Activated CD4-positive, alpha-beta T cell treated with anti-CD3 and anti-CD28 coated beads, Interleukin-2, amount 10 ng/mL, durations not matched to agents 7 days and 5 days (primary cell): ENCODE measurements at regions not wholly inside any gene's neighbourhood (a gene's known extent, or its start where the extent isn't known, plus 50 kb on each side); places are given as distances from the start of the nearest gene placed in this dataset.

Experiments
- CTCF ChIA-PET: fragments of 350-600 bp; sonication (Branson Sonifier 250); formaldehyde crosslinking; loops from one replicate; lab custom pipeline; 2021; ENCODE audit warnings: antibody characterized with exemption; lab: Charles Lee
- POLR2A ChIA-PET: fragments of 350-600 bp; sonication (Branson Sonifier 250); formaldehyde crosslinking; loops from one replicate; lab custom pipeline; 2021; ENCODE audit warnings: antibody characterized with exemption; lab: Charles Lee
- DNase-seq: peaks from one replicate; pipeline ENCODE4 v3.0.0-alpha.2; 2020
- H3K27ac Mint-ChIP-seq: one replicate; pipeline ENCODE4 v1.8.0; 2021; ENCODE audit warnings: mild to moderate bottlenecking, moderate library complexity, mixed read lengths
- H3K27me3 Mint-ChIP-seq: one replicate; pipeline ENCODE4 v1.8.0; 2021; ENCODE audit warnings: mixed read lengths
- H3K36me3 Mint-ChIP-seq: one replicate; pipeline ENCODE4 v1.8.0; 2021; ENCODE audit warnings: low read depth, mixed read lengths
- H3K4me1 Mint-ChIP-seq: one replicate; pipeline ENCODE4 v1.8.0; 2021; ENCODE audit warnings: mixed read lengths
- H3K4me3 Mint-ChIP-seq: one replicate; pipeline ENCODE4 v1.8.0; 2021; ENCODE audit warnings: mild to moderate bottlenecking, moderate library complexity, mixed read lengths
- H3K9me3 Mint-ChIP-seq: one replicate; pipeline ENCODE4 v1.8.0; 2021; ENCODE audit warnings: mixed read lengths

GRCh38 chr10:78551184-78552005, 517.4 kb upstream of the ZMIZ1 start:
- ChIA-PET POLR2A (no interaction called here), CTCF (no interaction called here)
- Mint-ChIP-seq H3K27ac (no peak overlapping the region), H3K4me1 (peaks cover 2% of the 10 kb centered on the region), H3K4me3 (no peak overlapping the region), H3K27me3 (peaks cover 8% of the 10 kb centered on the region), H3K36me3 (no peaks in the 10 kb centered on the region), H3K9me3 (peaks cover 2% of the 10 kb centered on the region)
- no peak for DNase-seq

GRCh38 chr10:78552261-78552811, 516.4 kb upstream of the ZMIZ1 start:
- Mint-ChIP-seq H3K4me3 (no peak overlapping the region), H3K27me3 (peaks cover 8% of the 10 kb centered on the region), H3K36me3 (no peaks in the 10 kb centered on the region), H3K27ac (no peak overlapping the region), H3K9me3 (peaks cover 2% of the 10 kb centered on the region), H3K4me1 (peaks cover 2% of the 10 kb centered on the region)
- CTCF ChIA-PET = no interaction called here
- no peak for DNase-seq
- POLR2A ChIA-PET = no interaction called here

GRCh38 chr10:78553792-78554191, 515.0 kb upstream of the ZMIZ1 start:
- H3K9me3 Mint-ChIP-seq = peaks cover 2% of the 10 kb centered on the region
- H3K4me3 Mint-ChIP-seq = no peak overlapping the region
- H3K4me1 Mint-ChIP-seq = peaks cover 2% of the 10 kb centered on the region
- H3K27me3 Mint-ChIP-seq = peaks cover 8% of the 10 kb centered on the region
- ChIA-PET POLR2A (no interaction called here), CTCF (interaction anchor here (0.7 kb wide), 1 partner anchor 380 kb away, joined by 4 read pairs; no protein-coding TSS in a partner anchor)
- H3K36me3 Mint-ChIP-seq = no peaks in the 10 kb centered on the region
- H3K27ac Mint-ChIP-seq = no peak overlapping the region
- no peak for DNase-seq

- peaks cover 2% of the 10 kb centered on the region for H3K9me3 Mint-ChIP-seq
- peaks cover 2% of the 10 kb centered on the region for H3K4me1 Mint-ChIP-seq
- H3K27me3 Mint-ChIP-seq = peaks cover 8% of the 10 kb centered on the region
- CTCF ChIA-PET = interaction anchor here (0.5 kb wide), 1 partner anchor 1399 kb away, joined by 3 read pairs; no protein-coding TSS in a partner anchor
- POLR2A ChIA-PET = no interaction called here
- H3K27ac Mint-ChIP-seq = no peak overlapping the region
- DNase-seq = no peak
- no peaks in the 10 kb centered on the region for H3K36me3 Mint-ChIP-seq
- H3K4me3 Mint-ChIP-seq = no peak overlapping the region
Measured at GRCh38 chr10:78555128-78555527, 513.6 kb upstream of the ZMIZ1 start.

- no peak for DNase-seq
- H3K27ac Mint-ChIP-seq = no peak overlapping the region
- H3K27me3 Mint-ChIP-seq = peaks cover 5% of the 10 kb centered on the region
- H3K4me1 Mint-ChIP-seq = no peaks in the 10 kb centered on the region
- ChIA-PET POLR2A (no interaction called here), CTCF (no interaction called here)
- H3K9me3 Mint-ChIP-seq = peaks cover 2% of the 10 kb centered on the region
- no peaks in the 10 kb centered on the region for H3K36me3 Mint-ChIP-seq
- no peak overlapping the region for H3K4me3 Mint-ChIP-seq
Measured at GRCh38 chr10:78556705-78557432, 511.9 kb upstream of the ZMIZ1 start.

GRCh38 chr10:78557433-78557925, 511.3 kb upstream of the ZMIZ1 start:
- Mint-ChIP-seq H3K4me3 (no peak overlapping the region), H3K4me1 (no peaks in the 10 kb centered on the region), H3K9me3 (peaks cover 2% of the 10 kb centered on the region), H3K36me3 (no peaks in the 10 kb centered on the region), H3K27ac (no peak overlapping the region), H3K27me3 (peaks cover 5% of the 10 kb centered on the region)
- no peak for DNase-seq
- CTCF ChIA-PET = no interaction called here
- POLR2A ChIA-PET = no interaction called here

GRCh38 chr10:78559661-78560340, 509.0 kb upstream of the ZMIZ1 start:
- peaks cover 5% of the 10 kb centered on the region for H3K27me3 Mint-ChIP-seq
- H3K4me3 Mint-ChIP-seq = no peak overlapping the region
- ChIA-PET POLR2A (no interaction called here), CTCF (interaction anchor here (1.0 to 1.7 kb wide), 3 partner anchors 9 to 12 kb away, joined by 3 to 5 read pairs (median 4); no protein-coding TSS in a partner anchor)
- peaks cover 2% of the 10 kb centered on the region for H3K9me3 Mint-ChIP-seq
- H3K27ac Mint-ChIP-seq = no peak overlapping the region
- H3K36me3 Mint-ChIP-seq = no peaks in the 10 kb centered on the region
- H3K4me1 Mint-ChIP-seq = no peaks in the 10 kb centered on the region
- DNase-seq = no peak

GRCh38 chr10:78560341-78560688, 508.5 kb upstream of the ZMIZ1 start:
- ChIA-PET CTCF (interaction anchor here (1.0 to 1.3 kb wide), 2 partner anchors 11 to 12 kb away, joined by 3 to 4 read pairs; no protein-coding TSS in a partner anchor), POLR2A (no interaction called here)
- Mint-ChIP-seq H3K27me3 (peaks cover 5% of the 10 kb centered on the region), H3K4me3 (no peak overlapping the region), H3K27ac (no peak overlapping the region), H3K9me3 (peaks cover 2% of the 10 kb centered on the region), H3K36me3 (no peaks in the 10 kb centered on the region), H3K4me1 (no peaks in the 10 kb centered on the region)
- no peak for DNase-seq

GRCh38 chr10:78563314-78563713, 505.5 kb upstream of the ZMIZ1 start:
- Mint-ChIP-seq H3K27ac (no peak overlapping the region), H3K36me3 (no peaks in the 10 kb centered on the region), H3K4me3 (no peak overlapping the region), H3K27me3 (peaks cover 4% of the 10 kb centered on the region), H3K9me3 (no peaks in the 10 kb centered on the region), H3K4me1 (no peaks in the 10 kb centered on the region)
- DNase-seq = no peak
- ChIA-PET CTCF (no interaction called here), POLR2A (no interaction called here)

- H3K27ac Mint-ChIP-seq = no peak overlapping the region
- no peak for DNase-seq
- no peaks in the 10 kb centered on the region for H3K36me3 Mint-ChIP-seq
- peaks cover 4% of the 10 kb centered on the region for H3K4me1 Mint-ChIP-seq
- CTCF ChIA-PET = interaction anchor here (1.0 kb wide), 1 partner anchor 19 kb away, joined by 3 read pairs; no protein-coding TSS in a partner anchor
- H3K9me3 Mint-ChIP-seq = no peaks in the 10 kb centered on the region
- peaks cover 4% of the 10 kb centered on the region for H3K27me3 Mint-ChIP-seq
- POLR2A ChIA-PET = no interaction called here
- H3K4me3 Mint-ChIP-seq = no peak overlapping the region
Measured at GRCh38 chr10:78565841-78566240, 502.9 kb upstream of the ZMIZ1 start.

GRCh38 chr10:78566284-78567111, 502.3 kb upstream of the ZMIZ1 start:
- no peaks in the 10 kb centered on the region for H3K36me3 Mint-ChIP-seq
- peaks cover 4% of the 10 kb centered on the region for H3K27me3 Mint-ChIP-seq
- ChIA-PET POLR2A (no interaction called here), CTCF (interaction anchor here (1.0 kb wide), 1 partner anchor 19 kb away, joined by 3 read pairs; no protein-coding TSS in a partner anchor)
- H3K4me1 Mint-ChIP-seq = peaks cover 4% of the 10 kb centered on the region
- no peak for DNase-seq
- H3K9me3 Mint-ChIP-seq = no peaks in the 10 kb centered on the region
- no peak overlapping the region for H3K27ac Mint-ChIP-seq
- no peak overlapping the region for H3K4me3 Mint-ChIP-seq
